K562 (cell line): ENCODE measurements at regions not wholly inside any gene's neighbourhood (a gene's known extent, or its start where the extent isn't known, plus 50 kb on each side); places are given as distances from the start of the nearest gene placed in this dataset.

ENCODE experiments used
- ATF3 ChIP-seq, 2 experiments: fragments of 450-650 bp in 1 of 2; sonication (generic) in 1 of 2; formaldehyde crosslinking in 1 of 2; IDR thresholded peaks in 1 of 2; conservative IDR thresholded peaks in 1 of 2; 2 replicates each; pipeline versions ENCODE4 v1.6.1 to v1.8.1; 2016 to 2023; ENCODE audit warnings: mild to moderate bottlenecking in 2 of 2, moderate library complexity in 2 of 2, inconsistent platforms in 1 of 2, missing genetic modification reagents in 1 of 2
- CUX1 ChIP-seq: fragments of 200-800 bp; sonication (Bioruptor generic); IDR thresholded peaks from 2 replicates; pipeline ENCODE4 v1.6.1; 2016; ENCODE audit warnings: missing genetic modification characterization, missing compliant biosample characterization
- ETS2 ChIP-seq: IDR thresholded peaks from 2 replicates; pipeline ENCODE4 v1.6.1; 2016; ENCODE audit warnings: borderline replicate concordance, missing genetic modification characterization, mild to moderate bottlenecking, moderate library complexity, missing compliant biosample characterization; ENCODE audit not compliant: poor library complexity, severe bottlenecking
- FOSL1 ChIP-seq: fragments of 200-800 bp; sonication (Bioruptor generic); conservative IDR thresholded peaks from 2 replicates; pipeline ENCODE4 v1.6.1; 2016; ENCODE audit warnings: missing genetic modification characterization, missing compliant biosample characterization
- HDGF ChIP-seq: fragments of 450-650 bp; IDR thresholded peaks from 2 replicates; pipeline ENCODE4 v1.6.1; 2016
- JUND ChIP-seq, 2 experiments: IDR thresholded peaks; 2 replicates in 1 of 2; 3 replicates in 1 of 2; pipeline ENCODE4 v1.6.1; 2011; ENCODE audit warnings: borderline replicate concordance in 2 of 2, low read depth in 2 of 2, low read length in 2 of 2, improper control_type of control experiment in 1 of 2, missing biosample characterization in 1 of 2, missing genetic modification characterization in 1 of 2, missing genetic modification reagents in 1 of 2
- SRSF9 ChIP-seq: fragments of 200-400 bp; formaldehyde crosslinking; IDR thresholded peaks from 2 replicates; pipeline ENCODE4 v1.6.1; 2017; ENCODE audit warnings: low read depth, low read length, borderline replicate concordance
- THRA ChIP-seq: fragments of 450-650 bp; IDR thresholded peaks from 2 replicates; pipeline ENCODE4 v1.6.1; 2017; ENCODE audit warnings: mild to moderate bottlenecking, moderate library complexity
- ZKSCAN8 ChIP-seq: fragments of 200-800 bp; sonication (Bioruptor generic); IDR thresholded peaks from 2 replicates; pipeline ENCODE4 v1.6.1; 2016; ENCODE audit warnings: missing genetic modification characterization, missing compliant biosample characterization
- ZNF282 ChIP-seq: sonication (generic); formaldehyde crosslinking; IDR thresholded peaks from 2 replicates; pipeline ENCODE4 v1.8.1; 2023; ENCODE audit warnings: missing genetic modification reagents
- TF ChIP-seq, protein P1 (sequence below): fragments of 450-650 bp; formaldehyde crosslinking; IDR thresholded peaks from 2 replicates; pipeline ENCODE4 v1.4.0; 2020; ENCODE audit warnings: mild to moderate bottlenecking
- TF ChIP-seq, protein P2 (sequence below): fragments of 450-650 bp; IDR thresholded peaks from 2 replicates; pipeline ENCODE4 v1.6.1; 2017; ENCODE audit warnings: antibody characterized with exemption

DNA sequence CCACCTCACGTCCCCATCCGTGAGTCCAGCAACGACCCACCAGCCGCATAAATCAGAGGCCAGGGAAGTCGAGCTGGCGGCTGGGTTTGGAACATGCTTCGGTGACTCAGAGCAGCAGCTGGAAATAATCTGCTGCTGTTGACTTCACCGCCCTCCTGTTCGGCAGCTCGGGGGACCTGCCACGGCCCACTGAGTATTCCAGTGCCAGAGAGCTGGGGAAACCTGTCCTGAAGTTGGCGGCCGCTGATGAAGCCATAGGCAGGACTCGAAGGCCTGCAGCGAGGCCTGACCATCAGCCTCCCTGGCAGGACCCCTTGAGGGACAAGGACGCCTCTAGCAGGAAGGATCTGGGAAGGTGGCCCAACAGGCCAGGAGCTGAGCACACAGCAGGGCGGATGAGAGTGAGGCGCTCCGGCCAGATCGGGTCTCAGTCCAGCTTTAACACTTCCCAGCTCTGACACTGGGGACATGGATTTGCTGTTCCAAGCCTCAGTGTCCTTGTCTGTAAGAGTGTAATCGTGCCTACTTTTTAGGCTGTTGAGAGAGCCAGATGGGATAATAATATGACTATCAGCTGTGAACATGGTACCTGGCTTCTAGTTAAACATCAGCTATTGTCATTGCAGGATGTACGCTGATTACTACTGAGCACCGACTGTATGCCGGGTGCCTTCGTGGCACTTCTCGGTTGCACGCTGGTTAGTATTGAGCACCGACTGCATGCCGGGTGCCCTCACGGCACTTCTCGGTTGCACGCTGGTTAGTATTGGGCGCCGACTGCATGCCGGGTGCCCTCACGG is 50.4 kb upstream of the CIBAR2 start (continued):
- TF ChIP-seq JUND (IDR thresholded peaks at IDR 0.05; ENCODE audit: borderline replicate concordance, low read depth, low read length) = 0 out of 2 replicates have a peak, but pooled peaks have one; percentile 15
- no peak for TF ChIP-seq JUND (tag; IDR thresholded peaks at IDR 0.05; ENCODE audit: borderline replicate concordance, low read depth, low read length)
- no peak for TF ChIP-seq ZNF282 (CRISPR knock-in tag)
- TF ChIP-seq ETS2 (tag) = no peak
- TF ChIP-seq ATF3 (IDR thresholded peaks at IDR 0.05) = 0 out of 2 replicates have a peak, but pooled peaks have one; percentile 8
- no peak for TF ChIP-seq ATF3 (CRISPR knock-in tag; conservative IDR thresholded peaks at IDR 0.05)
- peak; percentile 91 for TF ChIP-seq ZKSCAN8 (CRISPR knock-in tag)
- TF ChIP-seq FOSL1 (tag) = 0 out of 2 replicates have a peak, but pooled peaks have one; percentile 33
- TF ChIP-seq CUX1 (CRISPR knock-in tag) = no peak
- TF ChIP-seq, protein P1, sequence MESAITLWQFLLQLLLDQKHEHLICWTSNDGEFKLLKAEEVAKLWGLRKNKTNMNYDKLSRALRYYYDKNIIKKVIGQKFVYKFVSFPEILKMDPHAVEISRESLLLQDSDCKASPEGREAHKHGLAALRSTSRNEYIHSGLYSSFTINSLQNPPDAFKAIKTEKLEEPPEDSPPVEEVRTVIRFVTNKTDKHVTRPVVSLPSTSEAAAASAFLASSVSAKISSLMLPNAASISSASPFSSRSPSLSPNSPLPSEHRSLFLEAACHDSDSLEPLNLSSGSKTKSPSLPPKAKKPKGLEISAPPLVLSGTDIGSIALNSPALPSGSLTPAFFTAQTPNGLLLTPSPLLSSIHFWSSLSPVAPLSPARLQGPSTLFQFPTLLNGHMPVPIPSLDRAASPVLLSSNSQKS (CRISPR knock-in tag) = no peak
- no peak for TF ChIP-seq HDGF
- TF ChIP-seq SRSF9 = no peak
- TF ChIP-seq THRA = no peak
- TF ChIP-seq, protein P2, sequence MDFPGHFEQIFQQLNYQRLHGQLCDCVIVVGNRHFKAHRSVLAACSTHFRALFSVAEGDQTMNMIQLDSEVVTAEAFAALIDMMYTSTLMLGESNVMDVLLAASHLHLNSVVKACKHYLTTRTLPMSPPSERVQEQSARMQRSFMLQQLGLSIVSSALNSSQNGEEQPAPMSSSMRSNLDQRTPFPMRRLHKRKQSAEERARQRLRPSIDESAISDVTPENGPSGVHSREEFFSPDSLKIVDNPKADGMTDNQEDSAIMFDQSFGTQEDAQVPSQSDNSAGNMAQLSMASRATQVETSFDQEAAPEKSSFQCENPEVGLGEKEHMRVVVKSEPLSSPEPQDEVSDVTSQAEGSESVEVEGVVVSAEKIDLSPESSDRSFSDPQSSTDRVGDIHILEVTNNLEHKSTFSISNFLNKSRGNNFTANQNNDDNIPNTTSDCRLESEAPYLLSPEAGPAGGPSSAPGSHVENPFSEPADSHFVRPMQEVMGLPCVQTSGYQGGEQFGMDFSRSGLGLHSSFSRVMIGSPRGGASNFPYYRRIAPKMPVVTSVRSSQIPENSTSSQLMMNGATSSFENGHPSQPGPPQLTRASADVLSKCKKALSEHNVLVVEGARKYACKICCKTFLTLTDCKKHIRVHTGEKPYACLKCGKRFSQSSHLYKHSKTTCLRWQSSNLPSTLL = no peak
